ENCODE measurements at regions not wholly inside any gene's neighbourhood (a gene's known extent, or its start where the extent isn't known, plus 50 kb on each side); places are given as distances from the start of the nearest gene placed in this dataset.

- no peak for TF ChIP-seq SIN3A (IDR thresholded peaks at IDR 0.05; ENCODE audit: borderline replicate concordance, insufficient read depth, low read length)
- no peak for TF ChIP-seq FOXP2 (optimal IDR thresholded peaks at IDR 0.05; ENCODE audit: borderline replicate concordance, extremely low read depth, extremely low read length, insufficient read depth)
- no peak for TF ChIP-seq POLR2AphosphoS5 (IDR thresholded peaks at IDR 0.05; ENCODE audit: low read depth, low read length)
- no peak for TF ChIP-seq REST (IDR thresholded peaks at IDR 0.05; ENCODE audit: insufficient read depth in 1 of 2, low read depth in 2 of 2, low read length in 2 of 2)
- no peak for TF ChIP-seq TAF1 (IDR thresholded peaks at IDR 0.05; ENCODE audit: borderline replicate concordance, insufficient read depth, low read length)
Measured at GRCh38 chr13:40139896-40140520, 484.5 kb downstream of the COG6 start.

GRCh38 chr13:40141859-40142555 lies 486.5 kb downstream of the COG6 start:
- TF ChIP-seq POLR2AphosphoS5 (IDR thresholded peaks at IDR 0.05; ENCODE audit: low read depth, low read length) (no peak), REST (IDR thresholded peaks at IDR 0.05; ENCODE audit: insufficient read depth in 1 of 2, low read depth in 2 of 2, low read length in 2 of 2) (no peak), SIN3A (IDR thresholded peaks at IDR 0.05; ENCODE audit: borderline replicate concordance, insufficient read depth, low read length) (no peak), FOXP2 (optimal IDR thresholded peaks at IDR 0.05; ENCODE audit: borderline replicate concordance, extremely low read depth, extremely low read length, insufficient read depth) (no peak), TAF1 (IDR thresholded peaks at IDR 0.05; ENCODE audit: borderline replicate concordance, insufficient read depth, low read length) (no peak)

GRCh38 chr13:40143106-40143505 lies 487.6 kb downstream of the COG6 start:
- no peak for TF ChIP-seq REST (IDR thresholded peaks at IDR 0.05; ENCODE audit: insufficient read depth in 1 of 2, low read depth in 2 of 2, low read length in 2 of 2)
- no peak for TF ChIP-seq FOXP2 (optimal IDR thresholded peaks at IDR 0.05; ENCODE audit: borderline replicate concordance, extremely low read depth, extremely low read length, insufficient read depth)
- TF ChIP-seq TAF1 (IDR thresholded peaks at IDR 0.05; ENCODE audit: borderline replicate concordance, insufficient read depth, low read length), result no peak
- no peak for TF ChIP-seq POLR2AphosphoS5 (IDR thresholded peaks at IDR 0.05; ENCODE audit: low read depth, low read length)
- TF ChIP-seq SIN3A (IDR thresholded peaks at IDR 0.05; ENCODE audit: borderline replicate concordance, insufficient read depth, low read length), result no peak

- no peak for TF ChIP-seq TAF1 (IDR thresholded peaks at IDR 0.05; ENCODE audit: borderline replicate concordance, insufficient read depth, low read length)
- TF ChIP-seq POLR2AphosphoS5 (IDR thresholded peaks at IDR 0.05; ENCODE audit: low read depth, low read length), result no peak
- TF ChIP-seq REST (IDR thresholded peaks at IDR 0.05; ENCODE audit: insufficient read depth in 1 of 2, low read depth in 2 of 2, low read length in 2 of 2), result no peak
- TF ChIP-seq SIN3A (IDR thresholded peaks at IDR 0.05; ENCODE audit: borderline replicate concordance, insufficient read depth, low read length), result no peak
- TF ChIP-seq FOXP2 (optimal IDR thresholded peaks at IDR 0.05; ENCODE audit: borderline replicate concordance, extremely low read depth, extremely low read length, insufficient read depth), result no peak
Measured at GRCh38 chr13:40143559-40143958, 488.1 kb downstream of the COG6 start.

Data from PFSK-1 (cell line).